Umbilical cord (tissue), 1 donor: ENCODE measurements at regions not wholly inside any gene's neighbourhood (a gene's known extent, or its start where the extent isn't known, plus 50 kb on each side); places are given as distances from the start of the nearest gene placed in this dataset.
"Not testable (repeated sequence)": the region's sequence is repeated elsewhere in the genome, so short reads cannot be mapped to it uniquely, and the experiment has no call there.

Source experiments
- DNase-seq: peaks from one replicate; pipeline ENCODE4 v3.0.0-alpha.2; 2015; ENCODE audit warnings: low spot score

DNA sequence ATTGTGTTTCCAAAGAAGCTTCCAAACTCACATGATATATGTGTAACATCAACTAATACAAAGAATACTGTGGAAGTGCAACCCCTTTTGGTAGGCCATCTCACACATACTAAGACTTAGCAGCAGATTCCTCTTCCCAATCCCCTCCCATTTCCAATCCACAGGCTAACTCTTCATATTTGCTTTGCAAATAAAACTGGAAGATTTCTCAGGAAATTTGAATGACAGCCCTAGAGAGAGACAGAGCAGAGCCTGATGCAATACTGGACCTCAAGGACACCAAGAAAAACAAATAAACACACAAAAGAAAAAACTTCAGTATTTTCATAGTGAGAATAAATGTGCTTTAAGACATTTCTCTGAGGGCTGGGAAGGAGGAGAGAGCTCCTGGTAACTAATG is 190.2 kb upstream of the BRINP3 start:
- DNase-seq: no peak

DNA sequence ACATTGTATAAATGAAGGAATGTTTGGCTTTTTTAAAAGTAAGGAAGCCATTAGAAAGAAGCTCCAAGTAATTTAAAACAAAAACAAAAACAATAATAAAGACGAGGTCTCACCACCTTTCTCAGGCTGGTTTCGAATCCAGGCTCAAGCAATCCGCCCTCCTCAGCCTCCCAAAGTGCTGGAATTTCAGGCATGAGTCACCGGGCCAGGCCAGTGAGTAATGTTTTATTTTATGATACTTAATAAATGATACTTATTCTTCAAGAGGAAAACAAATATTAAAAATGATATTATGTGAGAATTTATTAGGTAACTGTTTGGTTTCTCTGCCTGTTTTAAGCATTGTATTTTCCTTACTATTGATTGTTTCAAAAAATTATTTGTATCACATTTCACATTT is 201.4 kb upstream of the BRINP3 start:
- no peak for DNase-seq

DNA sequence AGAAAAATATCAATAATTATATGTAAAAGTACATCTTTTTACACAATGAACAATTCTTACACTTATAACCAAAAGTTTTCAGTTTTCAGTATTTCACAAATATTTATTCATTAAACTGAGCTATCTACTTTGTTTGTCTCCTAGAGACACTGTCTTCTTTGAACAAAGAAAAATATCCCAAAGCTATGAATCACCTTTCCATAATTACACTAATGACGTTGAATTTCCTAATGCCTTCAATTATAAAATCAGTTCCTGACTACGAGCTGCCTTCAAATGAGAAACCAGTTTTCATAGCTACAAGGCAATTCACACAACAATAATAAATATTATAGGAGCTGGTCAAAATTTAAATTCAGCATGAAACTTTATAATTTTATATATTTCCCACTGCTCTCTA is 201.8 kb upstream of the BRINP3 start:
- no peak for DNase-seq

DNA sequence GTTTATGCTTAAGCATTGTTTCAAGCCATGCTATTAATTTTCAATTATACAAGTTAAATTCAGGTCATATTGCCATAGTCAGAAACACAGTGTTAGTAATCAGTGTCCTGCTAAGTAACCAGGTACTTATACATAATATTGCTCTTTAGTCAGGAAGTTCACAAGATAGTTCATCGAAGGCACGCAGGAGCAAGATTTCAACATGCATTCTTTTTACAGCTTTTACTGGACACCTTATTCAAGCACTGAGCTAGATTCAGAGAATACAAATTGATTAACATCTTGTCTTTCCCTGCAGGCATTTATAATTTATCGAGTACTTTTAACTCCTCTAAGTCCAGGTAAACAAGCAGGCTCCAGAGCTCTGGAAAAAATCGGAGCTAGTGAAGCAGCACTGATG is 202.3 kb upstream of the BRINP3 start:
- DNase-seq: no peak

DNA sequence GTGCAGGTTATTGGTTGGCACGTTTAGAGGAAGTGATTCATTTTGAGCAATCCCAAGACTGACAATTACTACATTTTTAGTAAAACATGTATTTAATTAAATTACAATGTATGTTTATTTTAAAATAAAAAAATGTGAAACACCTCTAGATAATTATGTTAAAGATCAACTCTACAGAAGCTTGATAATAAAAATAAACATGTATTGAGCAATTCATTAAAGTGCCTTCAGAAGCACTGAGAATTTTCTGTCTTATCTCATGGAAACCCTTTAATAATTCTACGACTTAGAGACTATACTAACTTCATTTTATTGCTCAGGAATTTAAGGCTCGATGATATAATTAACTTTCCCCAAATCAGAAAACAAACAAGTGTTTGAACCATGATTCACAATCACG is 208.0 kb upstream of the BRINP3 start:
- no peak for DNase-seq

DNA sequence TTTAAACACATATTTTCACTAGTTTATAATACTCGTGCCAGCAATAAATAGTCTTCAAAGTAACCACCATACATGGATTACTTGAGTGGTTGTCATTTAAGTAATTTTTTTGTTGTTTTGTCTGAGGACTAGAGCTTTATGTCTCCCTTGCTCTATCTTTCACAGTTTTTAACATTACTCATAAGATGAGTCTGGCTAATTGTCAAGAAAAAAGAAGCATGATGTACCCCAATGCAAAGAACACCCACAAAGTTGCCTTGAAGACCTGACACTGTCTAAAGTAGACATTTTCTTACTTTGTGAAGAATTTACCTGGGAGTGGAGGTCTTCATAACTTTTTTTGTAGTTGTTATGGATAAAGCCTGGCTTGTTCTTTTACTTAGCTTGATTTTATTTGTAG is 210.4 kb upstream of the BRINP3 start:
- no peak for DNase-seq

DNA sequence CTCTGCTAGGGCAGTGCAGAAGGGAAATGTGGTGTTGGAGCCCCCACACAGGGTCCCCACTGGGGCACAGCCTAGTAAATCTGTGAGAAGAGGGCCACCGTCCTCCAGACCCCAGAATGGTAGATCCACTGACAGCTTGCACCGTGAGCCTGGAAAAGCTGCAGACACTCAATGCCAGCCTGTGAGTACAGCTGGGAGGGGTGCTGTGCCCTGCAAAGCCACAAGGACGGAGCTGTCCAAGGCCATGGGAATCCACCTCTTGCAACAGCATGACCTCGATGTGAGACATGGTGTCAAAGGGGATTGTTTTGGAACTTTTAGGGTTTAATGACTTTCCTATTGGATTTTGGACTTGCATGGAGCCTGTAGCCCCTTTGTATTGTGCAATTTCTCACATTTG is 220.8 kb upstream of the BRINP3 start:
- DNase-seq: not testable (repeated sequence)

DNA sequence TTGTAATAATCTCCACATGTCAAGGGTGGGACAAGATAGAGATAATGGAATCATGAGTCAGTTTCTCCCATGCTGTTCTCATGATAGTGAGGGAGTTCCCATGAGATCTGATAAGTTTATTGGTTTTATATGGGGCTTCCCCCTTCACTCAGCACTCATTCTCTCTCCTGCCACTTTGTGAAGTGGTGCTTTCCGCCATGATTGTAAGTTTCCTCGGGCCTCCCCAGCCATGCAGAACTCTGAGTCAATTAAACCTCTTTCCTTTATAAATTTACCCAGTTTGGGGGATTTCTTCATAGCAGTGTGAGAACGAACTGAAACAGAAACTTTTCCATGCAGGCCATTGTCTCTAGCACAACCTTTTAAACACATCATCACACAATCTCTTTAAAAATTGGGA is 221.5 kb upstream of the BRINP3 start:
- DNase-seq: no peak

DNA sequence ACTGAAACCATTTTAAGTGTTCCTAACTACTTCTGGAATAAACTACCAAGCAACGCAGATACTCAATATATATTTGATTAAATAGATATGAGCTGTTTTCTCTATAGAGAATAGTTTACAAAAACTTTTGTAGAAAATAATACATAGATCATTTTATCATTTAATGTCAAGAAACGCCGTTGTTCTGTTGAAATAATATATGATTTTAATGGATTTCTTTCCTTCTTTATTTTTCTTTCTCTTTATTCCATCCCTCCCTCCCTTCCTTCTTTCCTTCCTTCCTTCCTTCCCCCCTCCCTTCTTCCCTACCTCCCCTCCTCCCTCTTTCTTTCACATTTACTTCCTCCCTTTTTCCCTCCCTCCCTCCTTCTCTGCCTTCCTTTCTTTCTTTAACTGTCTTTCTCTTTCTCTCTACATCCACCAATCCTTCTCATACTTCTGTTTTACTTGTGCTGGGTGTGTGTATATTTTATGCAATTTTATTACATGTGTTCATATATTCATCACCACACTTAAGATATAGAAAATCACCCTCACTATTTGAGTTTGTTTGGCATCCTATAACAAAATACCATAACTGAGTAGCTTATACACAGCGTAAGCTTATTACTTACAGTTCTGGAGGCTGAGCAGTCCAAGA is 230.9 kb upstream of the BRINP3 start:
- no peak for DNase-seq

DNA sequence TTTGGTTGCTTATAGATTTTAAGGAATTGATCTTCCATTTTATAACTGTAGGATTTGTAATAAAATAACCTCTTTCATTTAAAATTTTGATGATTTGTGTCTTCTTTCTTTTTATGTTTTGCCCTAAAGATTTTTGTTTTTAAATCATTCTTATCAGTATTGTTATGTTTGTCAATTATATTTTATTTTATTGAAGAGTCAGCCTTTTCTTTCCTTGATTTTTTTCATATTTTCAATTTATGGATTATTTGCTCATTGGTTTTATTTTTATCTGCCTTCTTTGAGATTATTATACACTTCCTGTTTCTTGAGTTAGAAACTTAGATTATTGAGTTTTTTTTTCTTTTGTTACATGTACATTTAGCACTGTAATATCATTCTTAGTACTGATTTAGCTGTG is 233.4 kb upstream of the BRINP3 start:
- DNase-seq: no peak

DNA sequence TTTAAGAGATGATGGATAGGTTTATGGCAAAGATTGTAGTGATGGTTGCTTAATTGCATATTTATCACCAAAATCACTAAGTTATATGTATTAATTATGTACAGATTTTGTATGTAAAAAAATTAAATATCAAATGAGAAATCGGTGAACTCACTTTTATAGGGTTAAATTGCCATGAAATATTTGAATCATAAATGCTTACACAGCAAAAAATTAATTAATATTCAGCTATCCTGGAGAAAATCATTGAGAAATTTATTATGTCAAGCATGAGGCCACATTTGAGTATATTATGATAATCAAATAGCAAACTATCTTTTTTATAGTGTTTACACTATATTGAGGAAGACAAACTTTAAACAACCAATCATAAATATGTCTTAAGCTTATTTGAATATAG is 239.4 kb upstream of the BRINP3 start:
- no peak for DNase-seq

DNA sequence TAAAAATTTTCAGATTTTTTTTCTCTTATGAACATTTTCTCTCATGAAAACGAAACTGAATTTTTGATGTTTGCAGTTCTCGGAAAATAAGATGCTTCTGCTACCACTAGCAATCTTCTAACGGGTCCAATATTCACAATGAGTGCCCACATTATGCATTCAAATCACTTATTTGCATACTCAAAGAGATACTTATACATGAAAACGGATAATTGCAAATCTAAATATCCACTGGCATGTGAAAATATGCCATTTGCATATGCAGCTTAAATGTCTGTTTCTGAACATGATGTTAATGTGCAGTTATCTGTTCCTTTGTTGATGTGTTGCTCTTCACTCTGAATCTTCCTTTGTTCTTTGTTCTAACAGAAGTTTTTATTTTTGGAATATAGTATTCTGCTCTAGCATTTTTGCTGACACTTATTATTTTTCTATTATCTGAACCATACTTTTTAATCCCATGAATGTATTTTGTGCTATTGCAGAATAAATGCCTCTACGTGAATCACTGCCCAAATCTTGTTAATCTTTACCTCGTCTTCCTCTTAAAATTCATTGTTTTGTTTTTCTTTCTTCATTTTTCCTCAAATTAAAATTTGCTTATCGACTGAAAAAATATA is 259.4 kb upstream of the BRINP3 start:
- DNase-seq: no peak

DNA sequence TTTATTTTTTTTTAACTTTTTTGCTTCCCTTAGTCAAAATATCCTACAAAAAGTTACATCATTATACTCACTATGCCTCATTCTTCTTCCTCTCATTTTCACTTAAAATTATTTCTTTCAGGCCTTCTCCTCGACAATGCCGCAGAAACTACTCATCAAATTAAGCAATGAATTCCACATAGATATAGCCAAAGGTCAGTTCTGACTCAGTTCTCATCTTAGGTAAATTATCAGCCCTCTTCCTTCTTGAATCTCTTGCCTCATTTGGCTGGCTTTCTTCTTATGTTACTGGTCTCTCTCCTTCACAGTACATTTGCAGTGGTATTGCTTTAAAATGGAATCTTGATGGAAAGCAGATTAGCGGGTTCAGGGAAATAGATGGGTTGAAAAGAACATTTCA is 260.7 kb upstream of the BRINP3 start:
- no peak for DNase-seq

DNA sequence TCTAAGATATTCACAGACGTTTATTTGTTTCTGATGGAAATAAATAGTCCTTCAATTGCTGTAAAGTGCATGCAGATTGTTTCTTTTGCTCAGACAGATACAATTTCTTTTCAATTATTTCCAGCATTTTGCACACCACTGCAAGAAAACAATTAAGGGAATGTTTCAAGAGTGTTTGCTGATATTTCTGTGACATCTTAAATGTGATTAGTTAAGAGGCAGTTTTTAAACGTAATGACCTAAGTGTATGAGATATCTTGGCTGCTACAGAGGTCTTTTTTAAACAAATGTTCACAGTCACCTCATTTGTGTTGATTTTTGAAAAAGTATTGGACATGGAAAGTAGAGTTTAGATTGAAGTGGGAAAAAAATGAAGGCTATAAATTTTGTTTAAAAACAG is 262.3 kb upstream of the BRINP3 start:
- DNase-seq: no peak

DNA sequence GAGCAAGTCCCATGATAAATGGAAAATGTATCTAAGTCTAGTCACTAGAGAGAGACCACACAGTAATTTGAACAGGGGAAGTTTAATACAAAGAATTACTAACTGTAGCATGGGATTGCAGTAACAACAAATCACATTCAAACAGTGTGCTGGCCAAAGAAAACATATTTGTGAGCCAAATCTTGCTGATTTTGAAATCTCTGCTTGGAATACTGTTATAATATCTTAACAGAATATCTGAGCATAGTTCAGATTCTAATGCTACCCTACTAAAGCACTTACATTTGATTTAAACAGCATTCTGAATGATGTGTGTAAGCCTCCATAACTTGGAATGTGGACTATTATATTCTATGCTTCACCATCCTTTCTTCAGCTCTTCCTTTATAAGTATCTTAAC is 270.0 kb upstream of the BRINP3 start:
- peak; percentile 11 for DNase-seq

DNA sequence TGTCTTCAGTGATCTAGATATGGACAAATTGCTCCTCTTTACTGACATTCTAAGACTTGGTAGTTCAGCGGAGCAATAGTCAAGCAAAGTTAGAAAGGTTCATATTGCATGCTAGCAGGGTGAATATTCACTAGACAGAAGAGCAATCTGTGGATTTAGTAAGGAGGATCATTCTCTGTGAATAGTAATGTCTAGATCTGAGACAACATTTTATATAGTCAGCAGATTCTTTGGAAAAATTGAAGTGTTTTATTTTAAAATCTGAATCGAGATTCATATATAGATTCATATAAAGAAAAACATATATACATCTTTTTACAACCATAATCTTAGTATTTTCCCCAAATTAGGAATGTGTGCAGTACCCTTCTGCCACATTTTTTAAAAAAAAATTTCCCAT is 274.5 kb upstream of the BRINP3 start:
- DNase-seq: no peak

DNA sequence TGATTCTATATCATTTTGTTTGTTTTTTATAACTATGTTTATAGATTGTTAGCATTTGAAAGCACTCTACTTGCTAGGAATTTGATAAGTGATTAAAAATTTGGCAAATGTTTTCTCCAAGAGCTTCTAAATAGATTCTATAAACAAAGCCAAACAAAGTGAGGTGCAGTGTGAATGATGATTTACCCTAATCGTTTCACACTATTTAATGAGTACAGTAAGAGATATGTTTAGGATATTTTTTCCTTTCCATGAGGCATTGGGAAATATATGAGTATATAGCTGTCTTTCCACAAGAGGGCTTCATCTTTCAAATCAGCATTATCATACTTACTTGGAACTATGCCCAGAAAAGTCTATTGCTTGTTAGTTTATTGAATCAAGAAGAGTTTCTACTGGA is 277.0 kb upstream of the BRINP3 start:
- peak; percentile 61 for DNase-seq

DNA sequence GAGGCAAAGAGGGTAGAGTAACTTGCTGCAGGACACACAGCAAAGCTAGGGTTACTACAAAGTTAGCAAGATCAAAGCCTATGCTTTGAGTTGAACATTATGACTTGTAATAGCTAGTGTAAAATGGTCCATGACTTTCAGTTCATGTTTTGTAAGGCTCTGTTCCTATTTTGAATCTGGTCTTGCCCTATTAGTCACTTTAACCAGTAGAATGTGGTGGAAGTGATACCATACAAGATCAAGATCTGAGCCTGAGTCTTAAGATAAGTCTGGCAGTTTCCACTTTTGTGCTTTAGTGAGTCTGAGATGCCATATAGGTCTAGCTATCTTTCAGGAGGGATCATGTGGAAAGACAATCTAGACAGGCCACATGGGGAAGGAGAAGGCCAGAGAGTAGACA is 282.1 kb upstream of the BRINP3 start:
- no peak for DNase-seq

DNA sequence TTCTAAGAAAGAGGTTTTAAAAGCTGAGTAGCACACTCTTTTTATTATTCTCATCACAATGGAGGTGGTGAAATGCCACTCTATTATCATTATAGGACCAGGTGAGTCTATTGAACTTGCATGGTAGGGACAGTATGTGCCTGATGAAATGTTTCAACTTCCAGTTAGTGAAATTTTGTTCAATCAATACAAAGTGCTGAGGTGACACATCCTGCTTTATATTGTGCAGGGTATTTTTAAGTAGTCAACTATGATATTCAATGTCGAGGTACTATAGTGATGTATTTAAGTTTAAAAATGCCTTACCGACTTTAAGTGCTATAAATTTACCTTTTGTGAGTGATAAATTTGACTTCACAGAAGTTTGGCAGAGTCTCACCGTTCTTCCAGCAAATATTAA is 284.7 kb upstream of the BRINP3 start:
- no peak for DNase-seq

DNA sequence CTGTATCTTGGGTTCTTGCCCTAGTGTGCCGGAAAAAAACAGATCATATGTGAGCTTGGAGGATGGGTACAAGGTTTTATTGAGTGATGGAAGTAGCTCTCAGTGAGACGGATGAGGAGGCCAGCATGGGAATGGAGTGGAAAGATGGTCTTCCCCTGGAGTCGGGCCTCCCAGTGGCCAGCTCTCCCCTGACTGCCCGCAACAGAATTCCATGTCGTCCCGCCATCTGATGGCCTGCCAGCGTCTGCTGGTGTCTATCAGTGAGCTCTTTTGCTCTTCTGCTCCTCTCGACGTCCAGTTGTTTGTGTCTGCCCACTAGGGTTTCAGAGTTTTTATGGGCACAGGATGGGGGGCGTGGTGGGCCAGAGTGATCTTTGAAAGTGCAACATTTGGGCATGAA is 315.2 kb upstream of the BRINP3 start:
- no peak for DNase-seq

DNA sequence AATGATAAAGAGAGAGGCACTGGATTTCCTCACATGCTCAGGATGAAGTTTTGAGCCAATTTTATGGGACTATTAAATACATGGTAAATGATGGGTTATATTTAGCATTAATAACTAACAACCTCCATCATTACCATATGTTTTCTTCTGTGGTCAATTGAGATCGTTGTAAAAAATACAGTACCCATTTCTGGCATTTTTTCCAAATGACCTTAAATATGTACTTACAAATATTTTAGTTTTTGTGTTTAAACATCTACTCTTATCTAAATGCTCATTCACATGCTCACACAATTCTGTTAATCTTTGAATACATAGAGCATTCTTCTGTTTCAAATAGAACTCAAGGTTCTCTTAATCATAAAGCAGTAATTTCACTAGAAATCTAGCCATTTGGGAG is 330.0 kb upstream of the BRINP3 start:
- DNase-seq: no peak

DNA sequence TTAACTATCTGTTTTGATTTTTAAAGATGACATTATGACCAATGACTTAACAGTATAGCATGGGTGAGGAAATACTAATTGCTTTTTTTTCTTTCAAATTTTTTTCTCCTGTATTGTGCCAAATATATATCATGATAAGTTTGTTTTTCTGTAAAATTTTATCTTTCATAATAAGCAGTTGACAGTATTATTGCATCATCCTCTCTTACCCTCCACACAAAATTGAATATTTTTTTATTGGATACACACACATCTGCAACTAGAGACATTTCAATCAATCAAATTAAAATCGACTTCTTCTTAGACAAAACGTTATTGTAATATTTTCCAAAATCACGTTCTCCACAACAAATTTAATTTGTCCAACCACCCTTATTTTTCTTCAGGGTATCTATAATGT is 330.4 kb upstream of the BRINP3 start:
- no peak for DNase-seq

DNA sequence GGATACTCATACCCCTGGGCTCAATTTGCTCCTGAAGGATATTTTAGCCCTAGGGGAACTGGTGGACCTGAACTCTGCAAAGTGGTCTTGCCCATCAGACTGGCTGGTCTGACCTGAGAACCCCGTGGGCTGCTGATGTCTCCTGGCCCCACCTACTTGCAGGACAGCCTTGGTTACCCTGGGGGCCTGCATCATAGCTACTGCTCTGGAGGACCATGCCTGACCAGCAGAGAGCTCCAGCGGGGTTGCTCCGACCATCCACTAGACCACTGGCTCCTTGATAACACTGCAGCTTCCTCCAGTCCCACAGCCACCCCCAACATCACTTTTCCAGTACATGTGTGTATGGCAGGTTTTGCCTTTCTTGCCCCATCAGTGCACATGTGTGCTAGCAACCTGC is 331.6 kb upstream of the BRINP3 start:
- DNase-seq: no peak

DNA sequence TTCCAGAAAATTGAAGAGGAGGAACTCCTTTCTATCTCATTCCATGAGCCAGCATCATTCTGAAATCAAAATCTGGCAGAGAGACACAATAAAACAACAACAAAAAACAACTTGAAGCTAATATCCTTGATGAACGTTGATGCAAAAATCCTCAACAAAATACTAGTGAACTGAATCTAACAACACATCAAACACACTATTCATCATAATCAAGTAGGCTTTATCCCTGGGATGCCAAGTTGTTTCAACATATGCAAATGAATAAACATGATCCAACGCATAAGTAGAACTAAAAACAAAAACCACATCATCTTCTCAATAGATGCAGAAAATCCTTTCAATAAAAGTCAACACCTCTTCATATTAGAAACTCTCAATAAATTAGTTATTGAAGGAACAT is 335.3 kb upstream of the BRINP3 start:
- DNase-seq: no peak
